ENCODE measurements at regions not wholly inside any gene's neighbourhood (a gene's known extent, or its start where the extent isn't known, plus 50 kb on each side); places are given as distances from the start of the nearest gene placed in this dataset.

DNA sequence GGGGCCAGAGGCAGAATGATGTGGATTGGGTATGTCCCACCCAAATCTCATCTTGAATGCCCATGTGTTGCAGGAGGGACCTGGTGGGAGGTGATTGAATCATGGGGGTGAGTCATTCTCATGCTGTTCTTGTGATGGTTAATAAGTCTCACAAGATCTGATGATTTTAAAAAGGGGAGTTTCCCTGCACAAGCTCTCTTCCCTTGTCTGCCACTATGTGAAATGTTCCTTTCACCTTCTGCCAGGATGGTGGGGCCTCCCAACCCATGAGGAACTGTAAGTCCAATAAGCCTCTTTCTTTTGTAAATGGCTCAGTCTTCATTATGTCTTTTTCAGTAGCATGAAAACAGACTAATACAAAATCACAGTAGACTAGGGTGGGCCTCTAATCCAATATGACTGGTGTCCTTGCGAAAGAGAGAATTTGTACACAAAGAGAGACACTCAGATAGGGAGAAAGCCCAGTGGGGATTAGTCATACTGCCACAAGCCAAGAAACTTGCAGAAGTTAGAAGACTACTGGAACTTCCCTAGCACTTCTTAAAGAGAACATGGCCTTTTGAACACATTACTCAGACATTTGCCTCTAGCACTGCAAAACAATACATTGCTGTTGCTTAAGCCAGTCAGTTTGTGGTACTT lies 68.4 kb downstream of the ANXA1 start:
- Histone ChIP-seq H3K9ac (ENCODE audit: low read depth, low read length) (no peak overlapping the region), H2AFZ (ENCODE audit: low read depth, low read length) (no peak overlapping the region)

DNA sequence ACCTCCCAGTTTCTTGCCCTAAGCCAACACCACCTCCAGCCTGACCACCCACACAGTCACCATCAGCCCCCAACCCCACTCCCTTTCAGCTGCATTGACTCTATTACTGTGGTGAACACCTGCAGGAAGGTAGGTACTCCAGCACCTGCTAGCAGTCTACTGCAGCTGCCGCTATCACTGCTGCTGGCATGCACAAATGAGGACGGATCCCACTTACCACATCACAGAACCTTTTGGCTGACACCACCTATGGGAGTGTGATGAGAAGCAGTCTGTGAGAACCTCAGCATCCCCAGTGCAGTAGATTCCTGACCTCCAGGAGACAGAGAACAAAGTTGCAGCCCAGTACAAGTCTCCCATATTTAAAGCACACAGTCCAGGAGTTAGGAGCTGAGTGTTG lies 71.9 kb downstream of the ANXA1 start:
- peak; percentile 67 for DNase-seq

More for the DNA sequence above, 68.4 kb downstream of the ANXA1 start:
- DNase-seq (no peak), ATAC-seq (ENCODE audit: insufficient read depth, low read depth) (no peak)
- Histone ChIP-seq H3K4me2 (ENCODE audit: insufficient read depth, low read length) (no peak overlapping the region), H3K4me1 (ENCODE audit: insufficient read depth, low read length) (peaks cover 11% of the 10 kb centered on the region), H3K79me2 (ENCODE audit: insufficient read depth, low read length) (no peaks in the 10 kb centered on the region), H3K27me3 (ENCODE audit: insufficient read depth, low read length, poor library complexity) (no peaks in the 10 kb centered on the region), H3K9me3 (ENCODE audit: insufficient read depth, low read length, severe bottlenecking) (no peaks in the 10 kb centered on the region), H3K27ac (ENCODE audit: low read length) (no peak overlapping the region), H3K4me3 (ENCODE audit: low read depth in 1 of 2, low read length in 2 of 2) (no peak overlapping the region), H3K36me3 (ENCODE audit: insufficient read depth, low read length) (no peaks in the 10 kb centered on the region), H4K20me1 (ENCODE audit: insufficient read depth, low read length) (no peaks in the 10 kb centered on the region)
- TF ChIP-seq, protein P1, sequence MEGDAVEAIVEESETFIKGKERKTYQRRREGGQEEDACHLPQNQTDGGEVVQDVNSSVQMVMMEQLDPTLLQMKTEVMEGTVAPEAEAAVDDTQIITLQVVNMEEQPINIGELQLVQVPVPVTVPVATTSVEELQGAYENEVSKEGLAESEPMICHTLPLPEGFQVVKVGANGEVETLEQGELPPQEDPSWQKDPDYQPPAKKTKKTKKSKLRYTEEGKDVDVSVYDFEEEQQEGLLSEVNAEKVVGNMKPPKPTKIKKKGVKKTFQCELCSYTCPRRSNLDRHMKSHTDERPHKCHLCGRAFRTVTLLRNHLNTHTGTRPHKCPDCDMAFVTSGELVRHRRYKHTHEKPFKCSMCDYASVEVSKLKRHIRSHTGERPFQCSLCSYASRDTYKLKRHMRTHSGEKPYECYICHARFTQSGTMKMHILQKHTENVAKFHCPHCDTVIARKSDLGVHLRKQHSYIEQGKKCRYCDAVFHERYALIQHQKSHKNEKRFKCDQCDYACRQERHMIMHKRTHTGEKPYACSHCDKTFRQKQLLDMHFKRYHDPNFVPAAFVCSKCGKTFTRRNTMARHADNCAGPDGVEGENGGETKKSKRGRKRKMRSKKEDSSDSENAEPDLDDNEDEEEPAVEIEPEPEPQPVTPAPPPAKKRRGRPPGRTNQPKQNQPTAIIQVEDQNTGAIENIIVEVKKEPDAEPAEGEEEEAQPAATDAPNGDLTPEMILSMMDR (IDR thresholded peaks at IDR 0.05; ENCODE audit: borderline replicate concordance, extremely low read depth, low read length, poor library complexity, severe bottlenecking): no peak
- TF ChIP-seq EZH2 (IDR thresholded peaks at IDR 0.05; ENCODE audit: borderline replicate concordance, low read depth, low read length, severe bottlenecking): no peak

DNA sequence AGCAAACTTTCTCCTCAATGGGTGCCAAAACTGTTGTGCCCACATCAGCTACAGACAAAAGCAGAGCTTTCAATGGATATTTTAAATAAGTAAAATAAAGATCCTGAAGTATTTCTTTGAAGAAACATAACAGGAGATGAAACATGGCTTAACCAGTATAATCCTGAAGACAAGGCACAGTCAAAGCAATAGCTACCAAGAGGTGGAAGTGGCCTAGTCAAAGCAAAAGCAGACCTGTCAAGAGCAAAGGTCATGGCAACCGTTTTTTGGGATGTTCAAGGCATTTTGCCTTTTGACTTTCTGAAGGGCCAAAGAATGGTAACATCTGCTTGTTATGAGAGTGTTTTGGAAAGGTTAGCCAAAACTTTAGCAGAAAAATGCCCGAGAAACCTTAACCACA lies 77.9 kb downstream of the ANXA1 start:
- no peak overlapping the region for H3K9ac ChIP-seq (ENCODE audit: low read depth, low read length)
- no peak for TF ChIP-seq EZH2 (IDR thresholded peaks at IDR 0.05; ENCODE audit: borderline replicate concordance, low read depth, low read length, severe bottlenecking)
- TF ChIP-seq, protein P1 (IDR thresholded peaks at IDR 0.05; ENCODE audit: borderline replicate concordance, extremely low read depth, low read length, poor library complexity, severe bottlenecking): no peak
- ATAC-seq (ENCODE audit: insufficient read depth, low read depth): no peak

More for the DNA sequence above, 71.9 kb downstream of the ANXA1 start:
- Histone ChIP-seq H3K79me2 (ENCODE audit: insufficient read depth, low read length) (no peaks in the 10 kb centered on the region), H3K9ac (ENCODE audit: low read depth, low read length) (no peak overlapping the region), H2AFZ (ENCODE audit: low read depth, low read length) (no peak overlapping the region), H3K9me3 (ENCODE audit: insufficient read depth, low read length, severe bottlenecking) (no peaks in the 10 kb centered on the region), H3K27ac (ENCODE audit: low read length) (no peak overlapping the region), H4K20me1 (ENCODE audit: insufficient read depth, low read length) (no peaks in the 10 kb centered on the region), H3K4me2 (ENCODE audit: insufficient read depth, low read length) (no peak overlapping the region), H3K27me3 (ENCODE audit: insufficient read depth, low read length, poor library complexity) (no peaks in the 10 kb centered on the region), H3K36me3 (ENCODE audit: insufficient read depth, low read length) (no peaks in the 10 kb centered on the region), H3K4me1 (ENCODE audit: insufficient read depth, low read length) (peaks cover 11% of the 10 kb centered on the region), H3K4me3 (ENCODE audit: low read depth in 1 of 2, low read length in 2 of 2) (no peak overlapping the region)
- ATAC-seq (ENCODE audit: insufficient read depth, low read depth): peak; percentile 98
- TF ChIP-seq, protein P1 (IDR thresholded peaks at IDR 0.05; ENCODE audit: borderline replicate concordance, extremely low read depth, low read length, poor library complexity, severe bottlenecking): no peak
- no peak for TF ChIP-seq EZH2 (IDR thresholded peaks at IDR 0.05; ENCODE audit: borderline replicate concordance, low read depth, low read length, severe bottlenecking)

More for the DNA sequence above, 77.9 kb downstream of the ANXA1 start:
- Histone ChIP-seq H3K36me3 (ENCODE audit: insufficient read depth, low read length) (no peaks in the 10 kb centered on the region), H3K4me2 (ENCODE audit: insufficient read depth, low read length) (no peak overlapping the region), H3K4me1 (ENCODE audit: insufficient read depth, low read length) (peaks cover 13% of the 10 kb centered on the region; the same call in 1 of the 2 replicates), H2AFZ (ENCODE audit: low read depth, low read length) (no peak overlapping the region), H4K20me1 (ENCODE audit: insufficient read depth, low read length) (no peaks in the 10 kb centered on the region), H3K9me3 (ENCODE audit: insufficient read depth, low read length, severe bottlenecking) (no peaks in the 10 kb centered on the region), H3K27me3 (ENCODE audit: insufficient read depth, low read length, poor library complexity) (no peaks in the 10 kb centered on the region), H3K27ac (ENCODE audit: low read length) (no peak overlapping the region), H3K79me2 (ENCODE audit: insufficient read depth, low read length) (no peaks in the 10 kb centered on the region), H3K4me3 (ENCODE audit: low read depth in 1 of 2, low read length in 2 of 2) (no peak overlapping the region)
- no peak for DNase-seq
